A549 (cell line): ENCODE measurements at regions not wholly inside any gene's neighbourhood (a gene's known extent, or its start where the extent isn't known, plus 50 kb on each side); places are given as distances from the start of the nearest gene placed in this dataset.

Experiments used
- BHLHE40 ChIP-seq: IDR thresholded peaks from 2 replicates; pipeline ENCODE4 v1.6.1; 2012; ENCODE audit warnings: low read depth, low read length, inconsistent platforms
- CHD2 ChIP-seq: fragments of 150-350 bp; IDR thresholded peaks from 2 replicates; pipeline ENCODE4 v1.6.1; 2014; ENCODE audit warnings: low read length; ENCODE audit not compliant: partially characterized antibody
- CTCF ChIP-seq: fragments of >200 bp; sonication (Bioruptor Twin); formaldehyde crosslinking; IDR thresholded peaks from 3 replicates; pipeline ENCODE4 v1.5.1; 2016
- E2F6 ChIP-seq: IDR thresholded peaks from 2 replicates; pipeline ENCODE4 v1.6.1; 2012; ENCODE audit warnings: low read depth, borderline replicate concordance
- EHMT2 ChIP-seq: fragments of 200-600 bp; sonication (generic); IDR thresholded peaks from 2 replicates; pipeline ENCODE4 v1.6.1; 2016; ENCODE audit warnings: antibody characterized with exemption, low read depth, mild to moderate bottlenecking, moderate library complexity
- ELK1 ChIP-seq: fragments of 150-350 bp; IDR thresholded peaks from 2 replicates; pipeline ENCODE4 v1.6.1; 2014; ENCODE audit warnings: low read depth, mild to moderate bottlenecking, low read length
- KDM1A ChIP-seq: fragments of 200-600 bp; sonication (generic); IDR thresholded peaks from 2 replicates; pipeline ENCODE4 v1.6.1; 2016; ENCODE audit warnings: low read depth, mild to moderate bottlenecking
- MAZ ChIP-seq: fragments of 150-350 bp; IDR thresholded peaks from 2 replicates; pipeline ENCODE4 v1.6.1; 2014; ENCODE audit warnings: antibody characterized with exemption, low read depth, low read length, borderline replicate concordance
- PBX3 ChIP-seq: IDR thresholded peaks from 2 replicates; pipeline ENCODE4 v1.6.1; 2012
- POLR2A ChIP-seq: IDR thresholded peaks from 2 replicates; pipeline ENCODE4 v1.6.1; 2012; ENCODE audit warnings: mild to moderate bottlenecking, low read length
- SMC3 ChIP-seq: fragments of >200 bp; sonication (Bioruptor Twin); formaldehyde crosslinking; IDR thresholded peaks from 3 replicates; pipeline ENCODE4 v1.6.1; 2018; ENCODE audit warnings: inconsistent platforms
- USF2 ChIP-seq: fragments of 450-650 bp; IDR thresholded peaks from 2 replicates; pipeline ENCODE4 v1.6.1; 2014; ENCODE audit warnings: antibody characterized with exemption

- TF ChIP-seq MAZ (no peak), CTCF (no peak), ELK1 (no peak), CHD2 (no peak), EHMT2 (no peak), E2F6 (no peak), BHLHE40 (no peak), KDM1A (no peak), USF2 (no peak), POLR2A (no peak), SMC3 (no peak), PBX3 (no peak)
Observed at GRCh38 chr6:90387383-90387775, 90.7 kb upstream of the BACH2 start.
